ENCODE measurements at regions not wholly inside any gene's neighbourhood (a gene's known extent, or its start where the extent isn't known, plus 50 kb on each side); places are given as distances from the start of the nearest gene placed in this dataset.

DNA sequence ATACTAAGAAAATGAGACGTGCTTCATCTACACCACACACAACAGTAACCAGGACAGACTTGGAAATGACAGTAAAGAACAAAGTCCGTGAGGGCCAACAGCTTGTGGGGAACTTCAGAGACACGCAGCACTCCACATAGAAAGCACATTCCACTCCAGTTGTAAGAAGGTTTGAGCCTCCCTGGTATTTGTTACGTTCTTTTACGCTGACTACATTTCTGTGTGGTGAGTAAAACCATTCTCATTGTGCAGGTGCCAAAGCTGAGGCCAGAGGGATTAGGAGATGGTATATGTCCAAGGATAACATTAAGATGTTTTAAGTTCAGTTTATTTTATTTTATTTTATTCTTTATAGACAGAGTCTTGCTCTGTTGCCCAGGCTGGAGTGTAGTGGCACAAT is 1189.9 kb downstream of the UQCRFS1 start:
- DNase-seq (ENCODE audit: low spot score): no peak

DNA sequence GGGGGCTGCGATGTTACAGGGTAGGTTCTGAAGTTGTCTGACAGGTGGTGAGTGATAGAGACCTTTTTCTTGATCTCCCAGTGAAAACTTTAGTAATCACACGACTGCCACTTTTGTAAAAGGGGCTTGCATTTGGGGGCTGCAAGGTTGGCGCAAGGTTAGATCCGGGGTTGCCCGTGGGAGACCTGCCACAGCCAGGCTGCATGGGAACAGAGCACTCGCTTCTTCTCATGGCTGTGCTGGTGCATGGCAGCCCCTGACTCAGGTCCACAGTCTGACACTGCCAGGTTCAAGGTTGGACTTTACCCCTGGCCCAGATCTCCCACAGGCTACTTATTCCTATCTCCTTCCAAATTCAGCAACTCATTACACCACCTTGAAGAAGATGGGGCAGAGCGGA is 1190.4 kb downstream of the UQCRFS1 start:
- no peak for DNase-seq (ENCODE audit: low spot score)

- DNase-seq (ENCODE audit: low spot score): no peak
These were observed 1191.4 kb downstream of the UQCRFS1 start for GRCh38 chr19:28021259-28022185.

DNA sequence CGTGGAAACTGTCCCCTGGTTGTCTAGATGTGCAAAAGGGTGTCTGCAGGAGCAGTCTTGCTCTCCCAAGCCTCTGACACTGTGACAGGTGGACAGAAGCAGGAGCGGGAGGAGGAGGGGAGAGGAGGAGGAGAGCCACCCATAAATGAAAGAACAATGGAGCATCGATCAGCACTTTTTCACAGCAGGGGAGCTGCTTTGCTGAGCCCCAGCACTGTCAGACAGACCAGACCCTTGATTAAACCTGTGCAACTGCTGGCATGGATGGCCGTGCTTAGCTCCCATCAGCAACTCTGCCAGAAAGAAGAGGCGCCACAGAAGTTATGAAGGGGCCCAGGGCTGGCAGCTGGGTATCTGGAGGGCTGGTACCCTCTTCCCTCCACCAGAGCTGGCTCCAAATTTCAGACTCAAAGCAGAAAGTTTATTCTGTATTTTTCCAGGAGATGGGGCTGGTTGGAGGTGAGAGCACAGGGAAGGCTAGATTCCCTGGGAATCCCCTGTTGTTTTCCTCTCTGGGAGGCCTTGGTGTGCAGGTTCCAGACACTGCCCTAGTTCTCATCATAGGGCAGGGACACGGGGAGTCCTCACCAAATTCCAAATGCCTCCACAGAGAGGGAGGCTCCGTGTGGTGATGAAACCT is 1192.2 kb downstream of the UQCRFS1 start:
- DNase-seq (ENCODE audit: low spot score): no peak

DNA sequence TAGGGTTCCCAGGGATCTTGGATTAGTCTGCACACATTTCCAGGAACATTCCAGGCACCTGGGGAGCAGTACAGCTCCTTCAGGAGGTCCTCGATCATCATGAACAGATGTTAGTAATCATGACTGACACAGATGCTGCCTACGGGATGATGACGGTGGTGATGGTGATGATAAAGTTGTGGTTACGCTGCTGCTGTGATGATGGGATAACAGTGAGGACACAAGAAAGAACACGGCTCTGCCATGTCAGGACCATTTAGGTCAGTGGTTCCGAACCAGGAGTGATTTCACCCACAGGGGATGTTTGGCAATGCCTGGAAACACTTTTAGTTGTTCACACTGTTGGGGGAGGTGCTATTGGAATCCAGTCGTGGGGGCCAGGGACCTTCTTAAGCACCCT is 1193.0 kb downstream of the UQCRFS1 start:
- DNase-seq (ENCODE audit: low spot score): no peak

DNA sequence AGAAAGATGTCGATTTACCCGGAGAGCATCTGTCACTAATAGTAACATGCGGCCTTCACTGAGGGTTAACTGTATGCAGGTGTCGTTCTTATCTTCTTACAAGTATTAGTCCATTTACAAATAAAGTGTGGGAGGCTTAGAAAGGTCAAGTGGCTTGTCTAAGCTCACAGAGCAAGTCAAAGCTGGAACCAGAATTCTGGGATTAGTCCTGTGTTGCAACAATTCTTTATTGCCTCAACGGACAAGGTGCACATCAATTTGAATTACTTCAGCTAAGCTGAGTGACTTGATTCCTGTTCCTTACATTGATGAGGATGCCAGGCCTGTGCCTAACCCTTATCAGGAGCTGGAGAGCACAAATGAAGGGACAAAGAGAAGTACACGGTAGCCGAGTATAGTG is 1193.6 kb downstream of the UQCRFS1 start:
- no peak for DNase-seq (ENCODE audit: low spot score)

DNA sequence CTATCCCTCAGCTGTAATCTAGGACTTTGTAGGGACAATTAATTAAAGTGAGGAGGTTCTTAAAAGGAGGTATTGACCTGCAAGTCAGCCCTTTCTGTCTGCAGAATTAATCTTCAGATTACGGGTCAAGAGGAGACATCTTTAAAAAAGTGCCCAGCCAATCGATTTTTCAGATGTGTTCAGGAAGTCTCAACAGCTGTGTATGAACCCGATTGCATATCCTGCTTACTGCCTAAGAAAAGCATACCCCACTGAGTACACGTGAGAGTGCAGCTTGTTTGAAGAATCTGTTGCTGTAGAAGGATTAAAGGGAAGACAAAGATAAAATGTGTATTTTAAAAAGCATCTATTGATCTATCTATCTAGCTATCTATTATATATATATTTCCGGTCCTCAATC is 1194.5 kb downstream of the UQCRFS1 start:
- DNase-seq (ENCODE audit: low spot score): no peak

DNA sequence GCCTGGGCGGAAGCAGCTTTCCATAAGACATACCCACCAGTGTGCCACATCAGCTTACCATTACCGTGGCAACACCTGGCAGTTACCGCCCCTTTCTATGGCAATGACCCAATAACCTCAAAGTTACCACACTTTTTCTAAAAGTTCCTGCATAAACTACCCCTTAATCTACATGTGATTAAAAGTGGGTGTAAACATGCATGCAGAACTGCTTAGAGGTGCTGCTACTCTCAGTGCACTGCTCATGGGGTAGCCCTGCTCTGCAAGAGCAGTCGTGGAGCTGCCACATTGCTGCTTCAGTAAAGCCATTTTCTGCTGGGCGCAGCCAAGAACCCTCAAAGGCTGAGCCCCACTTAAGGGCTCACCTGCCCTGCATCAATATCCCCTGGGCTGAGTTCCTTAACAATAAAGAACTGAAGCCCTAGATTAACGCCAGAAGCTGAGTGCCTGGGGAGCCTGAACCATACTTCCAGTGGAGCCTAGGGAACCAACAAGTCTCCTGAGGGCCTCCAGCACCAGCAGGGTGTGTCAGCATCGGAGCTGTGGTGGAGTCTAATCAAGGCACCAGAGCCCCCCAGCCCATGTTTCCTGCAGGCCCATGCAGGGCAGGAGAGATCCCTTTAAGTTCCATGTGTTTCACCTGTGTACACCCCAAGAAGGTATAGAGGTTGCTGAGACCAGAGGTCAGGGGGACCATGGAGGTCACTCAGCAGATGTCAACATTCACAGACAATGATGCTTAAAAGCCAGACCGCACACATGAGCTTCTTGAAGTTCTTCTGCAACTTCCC is 1198.1 kb downstream of the UQCRFS1 start:
- DNase-seq (ENCODE audit: low spot score): no peak

DNA sequence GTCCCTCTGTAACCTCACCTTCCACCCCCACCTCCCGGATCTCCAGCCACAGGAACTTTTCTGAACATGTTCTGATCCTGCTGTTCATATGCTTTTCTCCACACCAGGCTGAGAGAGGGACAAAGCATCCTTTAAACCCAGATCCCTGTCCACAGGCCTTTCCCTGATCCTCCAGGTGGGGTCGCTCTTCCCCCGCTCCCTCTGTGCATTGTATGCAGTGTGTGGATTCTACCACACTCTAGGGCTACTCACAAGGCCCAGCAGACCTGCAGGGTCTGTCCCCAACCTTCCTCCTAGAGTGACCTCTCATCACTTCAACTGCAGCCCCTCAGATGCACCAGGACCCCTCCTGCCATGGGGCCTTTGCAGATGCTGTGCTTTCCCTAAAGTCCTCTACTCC is 1200.6 kb downstream of the UQCRFS1 start:
- peak; percentile 33 for DNase-seq (ENCODE audit: low spot score)

GRCh38 chr19:28010656-28011055 is 1202.3 kb downstream of the UQCRFS1 start:
- no peak for DNase-seq (ENCODE audit: low spot score)

DNA sequence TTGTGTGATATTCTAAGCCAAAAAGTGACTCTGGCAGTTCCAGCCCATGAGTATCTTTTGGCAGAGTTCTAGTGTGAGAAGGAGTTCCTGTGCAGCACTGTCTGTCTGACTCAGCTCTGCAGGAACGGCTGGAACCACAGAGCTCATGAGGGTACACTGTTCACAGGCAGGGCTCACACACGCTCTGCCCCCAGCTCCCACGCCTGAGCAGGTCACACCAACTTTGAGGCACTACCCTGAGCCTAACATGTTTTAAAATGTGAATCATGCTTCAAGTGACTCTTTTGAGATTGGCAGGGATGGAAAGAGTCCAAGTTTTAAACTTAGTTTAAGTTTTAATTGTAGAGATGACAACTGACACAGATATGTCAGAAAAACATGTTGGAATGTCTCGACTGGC is 1203.3 kb downstream of the UQCRFS1 start:
- DNase-seq (ENCODE audit: low spot score): no peak

DNA sequence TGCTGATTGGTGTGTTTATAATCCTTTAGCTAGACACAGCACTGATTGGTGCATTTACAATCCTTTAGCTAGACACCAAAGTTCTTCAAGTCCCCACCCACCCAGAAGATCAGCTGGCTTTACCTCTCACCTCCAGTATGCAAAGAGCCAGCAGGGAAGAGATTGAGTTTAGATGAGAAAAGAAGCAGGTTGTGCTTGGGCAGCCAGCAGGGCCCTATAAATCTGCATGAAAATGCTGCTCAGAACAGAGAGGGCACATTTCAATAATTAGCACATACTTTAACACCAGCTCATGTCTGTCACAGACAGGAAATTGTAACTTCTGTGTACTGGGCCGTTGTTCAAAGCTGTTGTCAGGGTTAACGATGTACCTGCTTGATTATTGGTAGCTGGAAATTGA is 1204.3 kb downstream of the UQCRFS1 start:
- DNase-seq (ENCODE audit: low spot score): no peak

GRCh38 chr19:28003543-28003942 is 1209.4 kb downstream of the UQCRFS1 start:
- DNase-seq (ENCODE audit: low spot score): no peak

DNA sequence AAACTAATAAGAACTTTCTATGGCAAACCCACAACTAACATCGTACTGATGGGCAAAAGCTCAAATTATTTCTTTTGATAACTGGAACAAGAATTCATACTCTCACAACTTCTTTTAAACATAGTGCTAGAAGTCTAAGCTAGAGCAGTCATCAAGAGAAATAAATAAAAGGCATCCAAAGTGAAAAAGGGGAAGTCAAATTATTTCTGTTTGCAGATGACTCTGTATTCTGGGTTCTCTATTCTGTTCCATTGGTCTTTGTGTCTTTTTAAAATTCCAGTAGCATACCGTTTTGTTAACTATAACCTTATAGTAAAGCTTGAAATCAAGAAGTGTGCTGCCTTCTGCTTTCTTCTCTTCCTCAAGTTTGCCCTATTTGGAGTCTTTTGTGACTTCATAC is 1215.9 kb downstream of the UQCRFS1 start:
- DNase-seq (ENCODE audit: low spot score): no peak

DNA sequence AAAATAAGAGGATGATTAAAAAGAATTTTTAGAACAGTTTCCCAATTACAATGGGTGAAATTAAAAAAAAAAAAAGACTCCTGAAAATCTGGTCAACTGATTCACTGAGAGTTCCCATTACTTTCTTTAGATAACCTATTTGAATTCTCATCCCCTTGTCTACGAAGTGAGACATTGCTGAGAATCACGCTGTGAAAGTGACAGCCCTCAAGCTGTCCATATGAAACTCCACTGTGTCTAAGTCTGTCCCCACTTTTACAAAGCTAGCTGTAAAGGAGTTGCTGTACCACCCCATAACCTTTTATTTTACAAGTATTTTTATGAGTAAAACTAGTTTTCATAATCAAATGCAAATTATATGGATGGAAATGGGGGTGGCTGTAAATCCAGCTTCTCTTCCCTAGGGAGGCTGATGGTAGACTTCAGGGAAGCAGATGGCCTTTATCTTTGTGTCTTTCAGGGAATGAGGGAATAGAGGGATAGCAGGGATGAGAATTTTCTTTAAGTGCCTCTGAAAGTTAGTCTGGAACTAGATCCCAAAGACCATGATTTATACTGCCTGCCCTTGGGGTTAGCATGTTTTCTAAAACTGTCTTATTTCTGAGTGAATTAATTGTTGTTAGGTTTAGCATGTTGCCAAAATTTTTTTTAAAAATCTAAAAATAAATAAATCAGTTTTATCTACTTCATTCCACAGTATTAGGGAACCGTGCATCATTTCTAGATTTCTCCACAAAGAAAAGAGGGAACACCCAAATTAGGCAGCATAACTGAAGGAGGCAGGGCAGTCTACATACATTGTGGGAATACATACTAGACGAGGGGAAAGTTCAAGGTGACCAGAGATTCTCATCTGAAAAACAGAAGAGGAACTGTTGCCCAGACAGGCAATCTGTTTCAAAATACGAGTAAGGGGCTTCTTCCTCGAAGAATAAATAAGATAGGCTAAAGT is 1219.1 kb downstream of the UQCRFS1 start:
- DNase-seq (ENCODE audit: low spot score): no peak

- no peak for DNase-seq (ENCODE audit: low spot score)
These were observed 1226.7 kb downstream of the UQCRFS1 start for GRCh38 chr19:27986299-27986698.

DNA sequence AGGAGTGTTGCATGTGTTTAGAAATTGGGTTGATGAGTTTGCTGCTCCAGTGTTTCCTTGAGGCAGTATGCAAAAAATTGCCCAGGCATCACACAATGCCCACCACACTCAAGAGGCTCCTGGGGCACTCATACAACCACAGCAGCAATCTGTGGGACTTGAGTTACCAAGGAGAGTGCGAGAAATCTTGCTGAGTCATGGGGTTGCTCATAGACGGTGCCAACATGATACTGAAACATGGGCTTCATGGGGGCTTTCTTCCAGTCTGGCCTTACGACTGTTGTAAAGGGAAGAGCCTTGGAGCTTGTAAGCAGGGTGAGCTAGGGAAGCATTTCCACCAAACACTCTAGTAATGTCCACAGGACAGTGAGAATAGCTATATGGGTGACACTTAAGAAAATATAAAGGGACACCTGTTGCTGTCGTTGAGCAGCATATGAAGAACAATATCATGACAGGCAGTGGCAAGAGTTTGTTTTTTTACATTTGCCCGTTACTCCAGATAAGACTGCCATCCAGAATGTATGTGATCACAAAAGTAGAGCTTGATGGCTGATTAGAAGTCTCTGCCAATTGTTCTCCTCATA is 1237.4 kb downstream of the UQCRFS1 start:
- DNase-seq (ENCODE audit: low spot score): no peak

GRCh38 chr19:27974082-27974513 is 1238.9 kb downstream of the UQCRFS1 start:
- DNase-seq (ENCODE audit: low spot score): peak; percentile 49

- DNase-seq (ENCODE audit: low spot score): no peak
These were observed 1240.5 kb downstream of the UQCRFS1 start for GRCh38 chr19:27972291-27973040.

- no peak for DNase-seq (ENCODE audit: low spot score)
These were observed 1241.1 kb downstream of the UQCRFS1 start for GRCh38 chr19:27971869-27972268.

All from iPS-NIHi11 (cell line).